ENCODE measurements at regions not wholly inside any gene's neighbourhood (a gene's known extent, or its start where the extent isn't known, plus 50 kb on each side); places are given as distances from the start of the nearest gene placed in this dataset.

DNA sequence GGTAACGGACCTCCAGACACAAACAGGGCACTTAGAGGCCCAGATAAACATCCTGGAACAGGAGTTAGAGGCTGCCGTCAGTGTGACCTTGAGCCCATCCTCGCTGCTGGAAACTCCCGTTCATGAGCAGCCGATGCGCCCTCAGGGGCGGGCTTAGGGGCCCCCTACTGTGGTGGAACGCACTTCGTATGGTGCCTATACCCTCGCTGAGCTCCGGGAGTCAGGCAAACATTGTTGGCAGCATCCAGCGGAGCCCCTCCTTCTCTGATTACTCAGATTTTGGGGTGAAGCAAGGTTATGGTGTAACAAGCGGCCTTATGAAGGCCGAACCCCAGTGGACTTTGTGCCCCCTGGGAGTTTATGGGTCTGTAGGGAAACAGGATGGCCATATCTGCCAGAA lies 205.3 kb upstream of the SYT4 start:
- no peak for DNase-seq

DNA sequence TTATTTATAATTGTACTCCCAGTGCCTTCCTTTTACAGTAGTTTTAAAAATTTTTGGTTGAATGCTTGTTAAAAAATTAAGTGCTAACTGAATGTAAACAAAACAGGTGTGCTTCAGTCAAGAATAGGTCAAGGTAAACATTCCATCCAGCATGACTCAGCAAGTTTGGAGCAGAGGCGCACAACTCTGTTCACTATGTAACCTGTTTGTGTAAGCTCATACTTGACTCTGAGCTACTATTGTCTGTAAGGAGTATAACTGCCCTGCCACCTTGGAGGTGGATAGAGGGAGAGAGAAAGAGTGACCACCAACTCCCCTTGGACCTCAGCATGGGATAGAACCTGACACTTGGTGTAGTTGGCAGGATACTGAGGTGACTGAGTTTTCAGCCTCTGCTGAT lies 207.4 kb upstream of the SYT4 start:
- DNase-seq: no peak

DNA sequence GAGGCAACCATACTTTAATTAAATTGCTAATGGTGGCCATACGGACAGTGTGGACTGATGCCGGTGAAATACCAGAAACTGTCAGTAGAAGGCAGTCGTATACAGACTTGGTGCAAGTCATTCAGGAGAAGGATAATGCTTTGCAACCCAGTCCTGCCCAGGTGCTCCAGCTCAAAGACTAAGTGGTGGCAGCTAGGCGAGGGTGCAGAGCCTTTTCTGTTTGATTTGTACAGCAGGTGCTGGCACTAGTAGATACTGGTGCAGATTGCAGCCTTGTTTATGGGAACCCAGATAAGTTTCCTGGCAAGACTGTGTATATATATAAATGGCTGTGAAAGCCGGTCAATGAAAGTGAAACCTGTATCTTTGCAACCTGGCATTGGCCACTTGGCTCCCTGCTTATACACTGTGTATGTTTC lies 208.3 kb upstream of the SYT4 start:
- DNase-seq: no peak

DNA sequence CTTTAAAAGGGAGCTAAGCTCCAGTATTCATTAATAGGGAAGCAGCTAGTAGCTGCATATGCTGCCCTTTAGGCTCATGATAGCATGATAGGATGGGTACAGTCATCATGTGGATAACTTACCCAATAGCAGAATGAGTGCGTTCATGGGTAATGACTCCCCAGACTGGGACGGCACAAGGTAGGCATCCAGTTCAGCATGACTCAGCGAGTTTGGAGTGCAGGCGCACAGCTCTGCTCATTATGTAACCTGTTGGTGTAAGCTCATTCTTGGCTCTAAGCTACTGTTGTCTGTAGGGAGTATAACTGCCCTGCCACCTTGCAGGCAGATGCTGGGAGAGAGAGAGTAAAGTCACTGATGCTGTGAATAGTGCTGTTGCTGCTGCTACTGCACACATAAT lies 209.2 kb upstream of the SYT4 start:
- DNase-seq: peak; percentile 7

DNA sequence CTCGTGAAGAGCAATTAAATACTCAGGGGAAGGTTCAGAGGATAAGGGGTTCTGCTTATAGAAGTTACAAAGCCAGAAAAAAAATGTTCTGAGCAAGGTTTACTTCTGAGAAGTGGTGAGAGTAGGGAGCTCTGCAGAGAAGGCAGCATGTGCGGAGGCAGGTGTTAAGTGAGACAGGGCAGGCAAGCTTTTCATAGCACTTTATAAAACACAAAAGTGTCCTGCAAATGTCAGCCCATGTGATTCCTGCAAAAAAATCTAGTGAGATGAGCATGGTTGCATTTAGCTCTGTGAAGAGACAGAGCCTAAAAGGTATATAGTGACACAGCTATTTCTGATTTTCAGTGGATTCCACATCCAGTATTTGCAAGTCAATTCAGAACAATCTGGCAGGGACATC lies 223.8 kb upstream of the SYT4 start:
- DNase-seq: no peak

DNA sequence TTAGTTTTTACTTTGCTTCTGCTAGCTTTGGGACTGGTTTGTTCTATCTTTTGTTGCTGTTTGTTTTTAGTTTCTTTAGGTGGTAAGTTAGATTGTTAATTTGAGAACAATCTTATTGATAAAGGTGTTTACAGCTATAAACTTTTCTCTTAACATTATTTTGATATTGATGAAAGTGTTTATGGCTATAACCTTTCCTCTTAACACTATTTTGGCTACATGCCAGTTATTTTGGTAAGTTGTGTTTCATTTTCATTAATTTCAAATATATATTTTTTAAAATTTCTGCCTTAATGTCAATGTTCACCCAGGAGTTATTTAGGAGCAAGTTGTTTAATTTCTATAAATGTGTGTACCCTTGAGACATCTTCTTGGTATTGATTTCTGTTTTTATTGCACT lies 229.6 kb upstream of the SYT4 start:
- no peak for DNase-seq

DNA sequence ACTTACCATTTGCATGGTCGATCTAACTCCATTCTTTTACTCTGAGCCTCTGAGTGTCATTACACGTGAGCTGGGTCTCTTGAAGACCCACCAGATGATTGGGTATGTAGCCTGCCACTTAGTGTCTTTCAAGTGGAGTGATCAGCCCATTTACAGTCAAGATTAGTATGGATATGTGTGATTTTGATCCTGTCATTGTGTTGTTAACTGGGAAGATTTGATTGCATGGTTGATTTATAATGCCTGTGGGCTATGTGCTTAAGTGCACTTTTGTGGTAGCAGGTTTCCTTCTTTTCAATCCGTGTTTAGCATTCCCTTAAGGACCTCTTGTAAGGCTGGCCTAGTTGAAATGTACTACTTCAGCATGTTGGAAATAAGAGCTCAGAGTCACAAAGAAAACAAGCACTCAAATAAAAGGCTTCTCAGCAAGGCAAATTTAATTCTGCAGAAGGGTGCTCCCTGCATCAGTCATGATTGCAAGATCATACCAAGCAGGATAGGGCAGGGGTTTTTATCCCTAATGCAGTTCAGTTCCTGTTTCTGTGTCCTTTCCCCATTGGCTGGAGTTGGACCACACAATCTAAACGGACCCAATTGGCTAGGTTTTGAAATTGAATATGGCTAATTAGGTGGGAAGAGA lies 230.7 kb upstream of the SYT4 start:
- DNase-seq: peak; percentile 2

DNA sequence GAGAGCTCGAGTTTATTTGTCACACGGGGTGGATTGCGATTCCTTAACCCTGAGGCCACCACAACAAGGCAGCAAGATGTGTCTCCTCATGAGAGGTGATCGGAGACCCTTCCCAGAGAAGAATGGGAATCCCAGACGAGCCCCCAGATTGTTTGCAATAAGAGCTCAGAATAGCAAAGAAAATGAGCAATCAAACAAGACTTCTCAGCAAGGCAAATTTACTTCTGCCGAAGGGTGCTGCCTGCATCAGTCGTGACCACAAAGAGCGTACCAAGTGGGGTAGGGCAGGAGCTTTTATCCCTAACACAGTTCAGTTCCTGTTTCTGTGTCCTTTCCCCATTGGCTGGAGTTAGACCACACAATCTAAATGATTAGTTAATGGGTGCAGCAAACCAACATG lies 237.5 kb upstream of the SYT4 start:
- peak; percentile 2 for DNase-seq

DNA sequence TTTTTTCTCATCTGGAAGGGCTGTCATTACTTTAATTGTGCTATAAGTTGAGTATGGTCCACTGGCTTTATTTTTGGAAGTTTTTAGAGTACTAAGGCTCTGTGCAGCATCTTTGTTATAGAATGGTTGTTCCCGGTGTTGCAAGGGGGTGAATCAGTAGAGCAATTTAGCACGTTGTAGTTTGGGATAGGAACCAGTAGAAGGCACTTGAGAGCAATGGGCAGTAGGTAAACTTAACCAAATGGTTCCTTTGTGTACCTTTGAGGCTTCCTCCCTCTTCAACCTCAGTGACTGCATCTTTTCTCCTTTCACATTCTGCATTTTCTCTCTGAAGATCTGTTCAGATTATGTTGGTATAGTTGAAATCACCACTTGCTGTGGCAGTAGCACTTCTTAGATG lies 238.2 kb upstream of the SYT4 start:
- no peak for DNase-seq

DNA sequence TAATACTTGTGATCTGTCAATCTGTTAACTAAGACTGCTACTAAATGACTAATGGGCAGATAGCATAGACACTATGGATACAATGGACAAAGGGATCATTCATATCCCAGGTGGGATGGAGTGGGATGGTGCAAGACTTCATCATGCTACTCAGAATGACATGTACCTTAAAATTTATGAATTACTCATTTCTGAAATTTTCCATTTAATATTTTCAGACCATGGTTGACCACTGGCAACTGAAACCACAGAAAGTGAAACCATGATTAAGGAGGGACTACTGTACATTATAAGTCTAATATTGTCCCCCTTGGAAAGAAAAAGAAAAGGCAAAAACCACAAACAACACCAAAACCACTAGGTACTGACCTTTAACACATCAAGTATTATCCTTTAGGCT lies 247.0 kb upstream of the SYT4 start:
- DNase-seq: no peak

DNA sequence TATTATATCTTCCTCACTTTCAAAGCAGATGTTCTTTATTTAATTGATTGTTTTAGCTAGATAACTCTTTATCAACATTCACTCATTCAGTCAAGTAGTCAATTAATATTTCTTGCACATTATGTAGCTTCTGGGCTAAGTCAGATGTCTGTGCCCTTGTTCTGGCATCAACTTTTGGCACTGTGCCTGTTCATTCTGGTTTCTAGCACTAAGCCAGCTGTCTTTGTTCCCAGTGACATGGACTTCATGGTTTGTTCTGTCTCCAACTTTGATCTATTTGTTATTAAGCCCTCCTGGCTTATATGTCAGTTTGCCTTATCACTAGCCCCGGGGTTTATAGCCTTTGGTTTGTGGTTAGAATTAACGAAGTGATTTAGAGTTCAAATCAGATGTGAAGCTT lies 247.9 kb upstream of the SYT4 start:
- DNase-seq: no peak

DNA sequence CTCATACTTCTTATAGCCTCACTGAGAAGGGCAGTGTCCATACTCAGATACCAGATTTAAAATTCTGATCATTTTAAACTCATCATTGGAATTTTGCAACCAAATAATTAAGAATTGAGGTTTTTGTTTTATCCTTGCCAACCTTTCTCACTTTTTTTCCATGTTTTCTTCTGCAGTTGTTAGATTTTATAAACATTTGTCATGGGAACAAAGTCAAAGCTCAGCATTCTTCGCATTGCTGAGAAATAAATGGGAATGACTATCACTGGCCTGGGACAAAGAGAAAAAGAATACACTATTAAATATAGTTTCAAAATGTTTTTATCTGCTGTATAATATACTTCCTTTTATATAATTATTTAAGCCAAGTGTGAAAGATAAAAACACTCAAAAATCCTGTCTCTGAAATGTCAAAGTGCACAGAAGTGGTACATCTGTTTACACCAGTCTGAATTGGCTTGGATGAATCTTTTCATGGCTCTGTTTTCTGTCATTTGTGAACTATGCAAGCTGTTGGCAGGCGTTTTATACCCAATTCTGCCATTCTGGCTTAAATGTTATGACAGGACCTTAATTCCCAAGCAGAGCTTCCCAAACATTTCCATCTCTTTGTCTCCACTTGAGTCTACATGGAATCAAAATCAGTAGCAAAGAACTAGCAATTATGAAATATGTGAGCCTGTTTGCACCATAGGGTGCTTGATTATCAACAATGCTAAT lies 249.3 kb upstream of the SYT4 start:
- no peak for DNase-seq

DNA sequence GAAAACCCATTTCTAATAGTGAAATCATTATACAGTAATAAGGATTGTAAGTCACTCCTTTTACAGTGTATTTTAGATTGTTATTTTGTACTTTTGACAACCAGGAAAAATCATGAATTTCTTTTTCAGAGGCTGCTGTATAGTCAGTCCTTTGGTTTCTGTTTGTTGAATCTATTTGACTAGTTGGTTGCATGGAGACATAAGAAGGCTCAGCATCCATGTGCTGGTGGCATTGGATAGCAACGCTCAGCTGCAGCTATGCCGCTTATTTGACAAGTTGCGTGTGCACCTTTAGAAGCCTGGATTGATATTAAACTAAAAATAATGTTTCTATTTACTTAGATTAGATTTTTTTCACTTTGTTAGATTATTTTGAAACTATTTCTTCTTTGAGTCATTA lies 254.1 kb upstream of the SYT4 start:
- DNase-seq: no peak

DNA sequence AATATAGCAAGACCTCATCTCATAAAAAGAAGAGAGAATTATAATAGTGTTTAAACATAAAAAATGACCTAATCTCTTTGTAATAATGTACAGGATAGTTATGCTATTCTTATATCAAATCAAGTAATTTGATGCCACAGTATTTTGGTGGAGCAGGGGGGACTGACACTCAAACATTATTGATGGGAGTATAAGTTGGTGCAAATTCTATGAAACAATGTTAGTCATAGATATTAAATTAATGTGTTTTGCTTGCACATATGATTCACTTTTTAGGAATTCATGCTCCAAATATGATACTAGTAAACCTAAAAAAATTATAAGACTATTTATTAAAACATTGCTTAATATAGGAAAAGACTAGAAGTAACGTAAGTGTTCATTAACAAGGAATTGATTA lies 256.1 kb upstream of the SYT4 start:
- DNase-seq: no peak

DNA sequence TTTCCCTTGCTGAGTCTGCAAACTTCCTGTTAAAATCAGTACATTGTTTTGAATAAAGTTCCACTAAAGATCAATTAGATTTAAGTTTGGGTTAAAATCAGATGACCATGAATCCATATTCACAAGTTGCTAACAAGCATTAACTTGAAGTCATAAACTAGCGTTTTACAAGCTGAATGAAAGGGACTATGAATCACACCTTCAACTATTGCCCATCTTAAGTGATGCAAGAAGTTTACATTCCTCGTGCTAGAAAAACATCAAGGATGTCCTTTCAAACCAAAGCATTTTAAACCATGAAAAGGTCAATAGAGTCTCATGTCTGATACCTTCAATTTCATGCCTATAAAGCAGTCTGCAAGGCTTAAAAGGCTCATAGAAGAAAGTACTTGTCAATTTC lies 257.2 kb upstream of the SYT4 start:
- no peak for DNase-seq

DNA sequence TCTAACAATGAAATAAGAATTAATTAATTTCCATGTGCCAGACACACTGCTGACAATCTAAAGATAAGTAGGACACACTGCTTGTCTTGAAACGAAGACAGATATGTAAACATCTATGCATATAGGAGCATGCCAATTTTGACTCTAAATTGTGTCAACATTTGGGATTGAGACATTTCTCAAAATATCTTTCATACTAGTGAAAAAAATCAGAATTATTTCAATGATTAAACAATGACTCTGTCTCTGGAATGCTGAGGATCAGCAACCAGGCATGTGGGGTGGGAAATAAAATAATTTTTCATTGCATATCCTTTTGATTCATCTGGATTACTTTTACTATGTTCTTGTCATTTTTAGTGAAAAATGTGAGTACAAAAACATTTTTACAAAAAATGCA lies 262.6 kb upstream of the SYT4 start:
- no peak for DNase-seq

DNA sequence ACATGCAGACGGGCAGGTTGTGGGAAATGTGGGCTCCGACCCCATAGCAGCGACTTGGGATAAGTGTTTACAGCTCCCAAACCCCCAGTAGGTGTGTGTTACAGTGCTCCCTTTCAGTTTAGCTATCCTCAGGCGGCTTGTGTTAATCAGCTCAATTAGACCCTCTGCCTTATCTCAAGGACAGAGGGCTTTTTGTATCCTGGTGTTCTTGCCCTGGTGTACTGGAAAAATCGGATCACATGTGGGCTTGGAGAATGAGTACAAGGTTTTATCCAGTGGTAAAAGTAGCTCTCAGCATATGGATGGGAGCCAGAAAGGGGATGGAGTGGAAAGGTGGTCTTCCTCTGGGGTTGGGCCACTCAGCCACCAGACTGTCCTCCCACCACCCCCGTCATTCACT lies 264.7 kb upstream of the SYT4 start:
- DNase-seq: no peak

DNA sequence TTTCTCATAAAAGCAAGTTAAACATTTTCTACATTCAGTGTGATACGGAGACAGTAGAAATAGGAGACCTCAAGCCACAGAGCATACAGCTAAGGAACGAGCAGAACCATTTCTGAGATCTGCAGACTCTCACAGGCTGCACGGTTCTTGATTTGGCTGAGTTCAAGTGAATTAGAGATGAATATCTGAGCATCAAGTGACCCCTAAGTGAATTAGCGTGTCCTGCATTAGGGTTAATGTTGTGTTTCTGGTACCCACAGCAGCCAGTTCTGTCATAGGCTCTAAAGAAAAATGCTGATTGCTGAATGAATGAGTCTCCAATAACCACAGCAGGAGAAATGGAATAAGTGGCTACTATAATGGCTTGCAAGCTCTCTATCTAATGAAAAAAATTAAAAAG lies 265.9 kb upstream of the SYT4 start:
- no peak for DNase-seq

DNA sequence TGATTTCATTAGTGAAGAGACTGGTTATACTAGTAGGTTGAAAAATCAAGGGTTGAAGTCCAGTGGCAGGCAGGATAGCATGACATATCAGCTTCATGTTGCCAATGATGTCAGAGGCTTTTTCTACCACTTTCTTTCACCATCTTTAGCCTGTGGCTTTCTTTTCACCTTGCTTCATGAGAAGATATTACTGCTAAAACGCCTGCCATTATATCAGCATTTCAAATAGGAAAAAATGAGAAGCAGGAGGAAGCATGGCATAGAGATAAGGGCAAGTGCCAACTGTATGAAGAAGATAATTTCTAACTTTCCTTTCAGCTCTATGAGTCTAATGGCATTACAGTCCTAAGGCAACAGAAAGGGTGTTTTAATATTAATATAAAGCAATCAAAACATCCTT lies 270.2 kb upstream of the SYT4 start:
- DNase-seq: peak; percentile 58

DNA sequence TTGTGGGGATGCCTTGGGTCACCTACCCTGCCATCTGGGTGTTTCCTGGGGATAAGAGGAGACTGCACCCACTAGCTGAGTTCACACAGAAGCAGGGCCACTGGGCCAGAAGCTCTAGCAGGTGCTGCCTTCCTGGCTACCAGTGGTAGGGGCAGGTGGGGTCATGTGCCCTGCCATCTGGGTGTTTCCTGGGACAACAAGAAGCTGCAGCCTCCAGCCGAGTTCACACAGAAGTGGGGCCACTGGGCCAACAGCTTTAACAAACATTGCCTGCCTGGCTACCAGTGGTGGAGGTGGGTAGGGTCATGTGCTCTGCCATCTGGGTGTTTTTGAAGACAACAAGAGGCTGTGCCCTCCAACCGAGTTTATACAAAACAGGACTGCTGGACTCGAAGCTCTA lies 282.2 kb upstream of the SYT4 start:
- DNase-seq: no peak

DNA sequence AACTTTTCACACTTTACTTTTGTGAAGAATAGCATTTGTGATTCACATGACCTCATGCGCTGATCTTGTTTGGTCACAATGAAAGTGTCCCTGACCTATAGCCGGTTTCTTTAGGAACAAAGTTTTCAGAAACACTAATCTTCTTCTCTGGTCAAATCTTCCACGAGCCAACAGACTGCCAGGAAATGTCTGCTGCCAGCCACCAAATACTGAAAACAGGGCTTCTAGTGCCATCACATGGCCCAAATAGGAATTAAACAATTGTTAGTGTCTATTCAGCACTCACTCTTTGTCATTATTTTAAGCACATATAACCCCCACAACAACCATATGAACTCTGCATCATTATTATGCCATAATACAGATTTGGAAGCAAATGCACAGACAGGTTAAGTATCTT lies 286.5 kb upstream of the SYT4 start:
- DNase-seq: peak; percentile 80

DNA sequence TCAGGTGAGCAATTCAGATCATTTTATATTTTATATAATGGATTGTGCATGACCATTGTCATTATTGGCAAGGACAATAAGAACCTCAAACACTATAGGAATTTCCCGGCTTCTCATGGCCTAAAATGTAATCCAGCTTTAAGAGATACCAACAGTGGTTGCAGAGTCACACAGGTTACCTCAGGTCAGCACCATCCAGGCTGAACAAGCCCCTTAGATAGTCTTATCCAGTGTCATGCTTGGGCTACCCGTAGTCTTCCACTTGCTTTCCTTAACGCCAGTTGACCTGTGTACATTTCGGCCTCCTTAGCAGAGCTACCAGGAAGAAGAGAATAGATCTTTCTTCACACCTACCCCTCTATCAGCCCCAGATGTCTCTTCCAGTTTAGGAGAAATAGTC lies 293.3 kb upstream of the SYT4 start:
- DNase-seq: no peak

DNA sequence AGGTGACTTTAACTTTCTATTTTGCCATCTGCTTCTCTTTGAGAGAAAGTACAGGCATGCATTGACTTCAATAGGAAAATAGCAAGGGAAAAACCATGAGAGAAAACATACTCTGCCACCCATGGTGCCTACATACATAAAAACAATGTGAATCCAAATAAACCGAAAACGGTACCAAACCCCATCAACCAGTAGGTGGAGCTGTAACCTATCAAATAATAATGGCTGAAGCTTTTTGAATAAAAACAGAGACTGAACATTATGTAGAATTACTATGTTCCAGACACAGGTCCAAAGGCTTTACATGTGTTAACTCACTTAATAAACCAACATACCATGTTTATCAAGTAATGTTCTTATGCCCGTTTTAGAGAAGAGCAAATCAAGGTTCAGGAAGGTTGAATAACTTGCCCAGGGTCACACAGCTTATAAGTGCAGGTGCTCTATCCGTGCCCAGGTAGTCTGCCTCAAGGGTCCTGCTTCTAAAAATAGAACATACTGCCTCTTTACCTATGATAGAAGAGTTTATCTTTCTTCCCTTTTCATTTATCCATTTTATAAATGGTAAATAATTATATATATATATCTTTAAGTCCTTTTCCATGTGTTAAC lies 293.9 kb upstream of the SYT4 start:
- DNase-seq: peak; percentile 84

DNA sequence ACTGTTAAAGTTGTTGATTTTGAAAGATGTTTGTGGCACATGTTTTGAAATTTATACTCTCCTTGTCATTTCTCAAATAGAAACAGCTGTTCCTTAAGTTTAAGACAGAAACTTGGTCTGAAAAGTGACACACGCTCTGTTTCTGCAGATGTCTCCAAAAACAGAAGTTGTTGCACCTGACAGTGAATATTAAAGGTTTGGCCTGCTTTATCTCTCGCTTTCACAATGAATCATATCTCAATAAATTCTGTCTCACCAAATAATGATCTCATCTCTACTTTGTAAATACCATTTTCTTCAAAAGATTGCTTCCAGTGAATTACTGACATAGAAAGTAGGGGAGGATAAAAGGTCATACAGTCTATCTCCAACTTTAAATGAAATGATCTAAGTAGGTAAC lies 294.9 kb upstream of the SYT4 start:
- no peak for DNase-seq

DNA sequence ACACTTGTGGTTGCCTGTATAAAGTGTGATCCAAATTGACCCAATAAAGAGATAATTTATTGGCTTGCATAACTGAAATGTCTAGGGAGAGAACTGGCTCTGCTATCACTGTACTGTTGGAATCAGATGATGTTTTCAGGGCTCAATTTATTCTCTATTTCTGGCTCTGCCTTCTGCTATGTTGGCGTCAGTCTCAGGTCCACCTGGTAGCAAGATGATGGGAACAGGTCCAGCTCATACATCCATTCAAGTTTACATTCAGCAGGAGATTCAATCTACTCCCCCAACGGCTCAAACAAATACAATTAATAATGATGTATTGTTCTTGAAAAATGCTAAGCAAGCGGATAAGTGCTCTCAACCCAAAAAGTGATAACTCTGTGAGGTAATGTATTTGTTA lies 297.7 kb upstream of the SYT4 start:
- DNase-seq: no peak
